ENCODE measurements at regions not wholly inside any gene's neighbourhood (a gene's known extent, or its start where the extent isn't known, plus 50 kb on each side); places are given as distances from the start of the nearest gene placed in this dataset.

DNA sequence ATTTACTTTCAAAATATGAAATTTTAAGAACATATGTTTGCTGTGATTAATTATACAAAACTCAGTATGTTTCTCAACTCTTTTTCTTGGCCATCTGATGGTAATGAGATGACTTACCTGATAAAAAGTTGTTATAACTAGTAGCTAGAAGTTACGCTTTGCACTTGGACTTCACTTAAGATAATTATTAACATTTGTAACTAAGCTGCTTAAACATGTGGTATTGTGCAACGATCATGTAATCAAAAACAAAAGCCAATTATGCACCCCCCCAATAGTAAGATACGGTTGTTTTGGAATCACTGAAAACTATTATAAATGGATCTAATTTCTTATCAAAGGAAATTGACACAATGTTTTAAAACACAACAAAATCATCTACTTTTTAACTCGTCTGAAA, 342.9 kb downstream of the CNTN3 start:
- Mint-ChIP-seq H3K4me3 (no peak overlapping the region), H3K9me3 (peaks cover 0 to 3% (median 0%) of the 10 kb centered on the region in 7 donors), H3K36me3 (no peaks in the 10 kb centered on the region), H3K4me1 (no peaks in the 10 kb centered on the region), H3K27me3 (ENCODE audit: low read depth in 3 of 3) (peaks cover 0 to 3% (median 1%) of the 10 kb centered on the region in 3 donors), H3K27ac (no peak overlapping the region)
- Histone ChIP-seq H3K79me2 (ENCODE audit: insufficient read depth, low read length) (no peaks in the 10 kb centered on the region), H3K27me3 (ENCODE audit: control insufficient read depth in 2 of 2, insufficient read depth in 2 of 2, low read length in 2 of 2) (no peaks in the 10 kb centered on the region), H3K4me2 (replicated peaks; ENCODE audit: extremely low read depth, low read length, poor library complexity, severe bottlenecking) (no peak overlapping the region), H4K20me1 (ENCODE audit: insufficient read depth, low read length) (no peaks in the 10 kb centered on the region), H3K9ac (ENCODE audit: insufficient read depth, low read length, poor library complexity, severe bottlenecking) (no peak overlapping the region), H3K4me1 (ENCODE audit: control insufficient read depth in 1 of 2, insufficient read depth in 2 of 2, low read length in 2 of 2) (no peaks in the 10 kb centered on the region), H2AFZ (ENCODE audit: insufficient read depth, low read depth, low read length, poor library complexity, severe bottlenecking) (no peak overlapping the region), H3K36me3 (replicated peaks in 1 of 2; ENCODE audit: control insufficient read depth in 1 of 2, insufficient read depth in 2 of 2, low read length in 2 of 2) (no peaks in the 10 kb centered on the region), H3K27ac (ENCODE audit: low read depth in 1 of 2, low read length in 2 of 2) (no peak overlapping the region), H3K9me3 (replicated peaks in 1 of 2; ENCODE audit: control insufficient read depth in 1 of 2, insufficient read depth in 1 of 2, low read length in 2 of 2) (no peaks in the 10 kb centered on the region), H3K4me3 (replicated peaks in 1 of 3; ENCODE audit: low read depth in 2 of 3, low read length in 3 of 3) (no peak overlapping the region)
- WGBS (ENCODE audit: insufficient coverage), result no CpG with 5 or more reads among the region's 4 CpGs
- TF ChIP-seq, protein P1, sequence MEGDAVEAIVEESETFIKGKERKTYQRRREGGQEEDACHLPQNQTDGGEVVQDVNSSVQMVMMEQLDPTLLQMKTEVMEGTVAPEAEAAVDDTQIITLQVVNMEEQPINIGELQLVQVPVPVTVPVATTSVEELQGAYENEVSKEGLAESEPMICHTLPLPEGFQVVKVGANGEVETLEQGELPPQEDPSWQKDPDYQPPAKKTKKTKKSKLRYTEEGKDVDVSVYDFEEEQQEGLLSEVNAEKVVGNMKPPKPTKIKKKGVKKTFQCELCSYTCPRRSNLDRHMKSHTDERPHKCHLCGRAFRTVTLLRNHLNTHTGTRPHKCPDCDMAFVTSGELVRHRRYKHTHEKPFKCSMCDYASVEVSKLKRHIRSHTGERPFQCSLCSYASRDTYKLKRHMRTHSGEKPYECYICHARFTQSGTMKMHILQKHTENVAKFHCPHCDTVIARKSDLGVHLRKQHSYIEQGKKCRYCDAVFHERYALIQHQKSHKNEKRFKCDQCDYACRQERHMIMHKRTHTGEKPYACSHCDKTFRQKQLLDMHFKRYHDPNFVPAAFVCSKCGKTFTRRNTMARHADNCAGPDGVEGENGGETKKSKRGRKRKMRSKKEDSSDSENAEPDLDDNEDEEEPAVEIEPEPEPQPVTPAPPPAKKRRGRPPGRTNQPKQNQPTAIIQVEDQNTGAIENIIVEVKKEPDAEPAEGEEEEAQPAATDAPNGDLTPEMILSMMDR (IDR thresholded peaks at IDR 0.05), result no peak
- DNase-seq, result no peak
- intact Hi-C loops (cut with micrococcal nuclease), result no loop called here

DNA sequence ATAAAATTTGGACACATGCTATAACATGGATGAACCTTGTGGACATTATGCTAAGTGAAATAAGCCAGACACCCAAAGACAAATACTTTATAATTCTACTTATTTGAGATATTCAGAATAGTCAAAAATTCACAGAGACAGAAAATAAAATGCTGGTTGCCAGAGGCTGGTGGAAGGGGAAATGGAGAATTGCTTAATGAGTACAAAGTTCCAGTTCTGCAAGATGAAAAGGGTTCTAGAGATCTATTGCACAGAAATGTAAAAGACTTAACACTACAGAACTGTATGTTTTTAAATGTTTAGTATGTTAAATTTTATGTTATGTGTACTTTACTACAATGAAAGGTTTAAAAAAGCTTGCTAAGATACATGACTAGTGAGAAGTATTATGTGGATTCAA, 344.8 kb downstream of the CNTN3 start:
- Histone ChIP-seq H3K9me3 (replicated peaks in 1 of 2; ENCODE audit: control insufficient read depth in 1 of 2, insufficient read depth in 1 of 2, low read length in 2 of 2) (no peaks in the 10 kb centered on the region), H3K4me2 (replicated peaks; ENCODE audit: extremely low read depth, low read length, poor library complexity, severe bottlenecking) (no peak overlapping the region), H3K4me3 (replicated peaks in 1 of 3; ENCODE audit: low read depth in 2 of 3, low read length in 3 of 3) (no peak overlapping the region), H3K36me3 (replicated peaks in 1 of 2; ENCODE audit: control insufficient read depth in 1 of 2, insufficient read depth in 2 of 2, low read length in 2 of 2) (no peaks in the 10 kb centered on the region), H3K4me1 (ENCODE audit: control insufficient read depth in 1 of 2, insufficient read depth in 2 of 2, low read length in 2 of 2) (no peaks in the 10 kb centered on the region), H4K20me1 (ENCODE audit: insufficient read depth, low read length) (no peaks in the 10 kb centered on the region), H3K9ac (ENCODE audit: insufficient read depth, low read length, poor library complexity, severe bottlenecking) (no peak overlapping the region), H2AFZ (ENCODE audit: insufficient read depth, low read depth, low read length, poor library complexity, severe bottlenecking) (no peak overlapping the region), H3K79me2 (ENCODE audit: insufficient read depth, low read length) (no peaks in the 10 kb centered on the region), H3K27ac (ENCODE audit: low read depth in 1 of 2, low read length in 2 of 2) (no peak overlapping the region), H3K27me3 (ENCODE audit: control insufficient read depth in 2 of 2, insufficient read depth in 2 of 2, low read length in 2 of 2) (no peaks in the 10 kb centered on the region)
- Mint-ChIP-seq H3K27me3 (ENCODE audit: low read depth in 3 of 3) (peaks cover 0 to 3% (median 1%) of the 10 kb centered on the region in 3 donors), H3K9me3 (peaks cover 0 to 3% (median 0%) of the 10 kb centered on the region in 7 donors), H3K27ac (no peak overlapping the region), H3K4me1 (no peaks in the 10 kb centered on the region), H3K4me3 (no peak overlapping the region), H3K36me3 (no peaks in the 10 kb centered on the region)
- intact Hi-C loops (cut with micrococcal nuclease), result no loop called here
- no peak for DNase-seq
- TF ChIP-seq, protein P1 (IDR thresholded peaks at IDR 0.05), result no peak

Data from CD14-positive monocyte (primary cell).